Common myeloid progenitor, CD34-positive (primary cell): ENCODE measurements at regions not wholly inside any gene's neighbourhood (a gene's known extent, or its start where the extent isn't known, plus 50 kb on each side); places are given as distances from the start of the nearest gene placed in this dataset.
A peak's percentile ranks its signal among the peaks of the same experiment; 100 is the strongest.

Experiments used
- CTCF ChIA-PET: fragments of 350-600 bp; sonication (Branson Sonifier 250); formaldehyde crosslinking; loops from one replicate; lab custom pipeline; 2021; ENCODE audit warnings: antibody characterized with exemption; lab: Charles Lee
- POLR2A ChIA-PET: fragments of 350-600 bp; sonication (Branson Sonifier 250); formaldehyde crosslinking; loops from one replicate; lab custom pipeline; 2021; ENCODE audit warnings: antibody characterized with exemption; lab: Charles Lee
- DNase-seq, 3 donors: peaks; one replicate each; pipeline versions ENCODE4 v3.0.0 to v3.0.0-alpha.2; 2013
- H3K27ac ChIP-seq, 2 experiments: 1 replicate in 1 of 2; 2 replicates in 1 of 2; pipeline ENCODE4 v1.7.0; 2013; ENCODE audit warnings: inconsistent platforms in 2 of 2, low read length in 2 of 2, mild to moderate bottlenecking in 2 of 2, low read depth in 1 of 2, moderate library complexity in 1 of 2; ENCODE audit not compliant: severe bottlenecking in 2 of 2, insufficient read depth in 1 of 2, poor library complexity in 1 of 2
- H3K27me3 ChIP-seq, 5 experiments: replicated peaks in 2 of 5; 1 replicate in 3 of 5; 2 replicates in 2 of 5; pipeline versions ENCODE4 v1.6.1 to v1.7.0; 2013; ENCODE audit warnings: low read length in 4 of 5, mild to moderate bottlenecking in 2 of 5, moderate library complexity in 2 of 5, inconsistent platforms in 1 of 5; ENCODE audit not compliant: insufficient read depth in 5 of 5, control insufficient read depth in 4 of 5
- H3K36me3 ChIP-seq, 4 experiments: 1 replicate in 2 of 4; 2 replicates in 2 of 4; pipeline versions ENCODE4 v1.6.1 to v1.7.0; 2013; ENCODE audit warnings: low read length in 3 of 4, control low read depth in 1 of 4, mild to moderate bottlenecking in 1 of 4; ENCODE audit not compliant: control insufficient read depth in 4 of 4, insufficient read depth in 4 of 4
- H3K4me1 ChIP-seq, 4 experiments: 1 replicate in 3 of 4; 2 replicates in 1 of 4; pipeline versions ENCODE4 v1.6.1 to v1.7.1; 2013; ENCODE audit warnings: low read length in 3 of 4, mild to moderate bottlenecking in 3 of 4, control low read depth in 1 of 4, inconsistent platforms in 1 of 4, moderate library complexity in 1 of 4; ENCODE audit not compliant: control insufficient read depth in 4 of 4, insufficient read depth in 4 of 4; ENCODE audit errors: control extremely low read depth in 1 of 4
- H3K4me3 ChIP-seq, 7 experiments: 1 replicate in 4 of 7; 2 replicates in 3 of 7; pipeline versions ENCODE4 v1.5.1 to v1.7.0; 2013; ENCODE audit warnings: mild to moderate bottlenecking in 7 of 7, low read length in 6 of 7, moderate library complexity in 6 of 7, inconsistent platforms in 2 of 7, low read depth in 2 of 7, control low read depth in 1 of 7; ENCODE audit not compliant: insufficient read depth in 4 of 7, control insufficient read depth in 1 of 7; ENCODE audit errors: extremely low read depth in 1 of 7
- H3K9me3 ChIP-seq, 5 experiments: 1 replicate in 4 of 5; 2 replicates in 1 of 5; pipeline versions ENCODE4 v1.6.1 to v1.7.1; 2013; ENCODE audit warnings: low read length in 4 of 5, mild to moderate bottlenecking in 2 of 5, inconsistent platforms in 1 of 5, low read depth in 1 of 5, moderate library complexity in 1 of 5; ENCODE audit not compliant: control insufficient read depth in 4 of 5, insufficient read depth in 2 of 5; ENCODE audit errors: control extremely low read depth in 1 of 5
- WGBS: methylation state at CpG from one replicate; pipeline ENCODE4 v1.1.5; 2013; ENCODE audit not compliant: insufficient coverage; 5-methylcytosine and 5-hydroxymethylcytosine counted together

GRCh38 chr6:14063756-14064155 lies 53.8 kb upstream of the CD83 start:
- DNase-seq, result no peak
- whole genome bisulfite sequencing, result 88% methylated on average over 3 of the region's 3 CpGs
- Histone ChIP-seq H3K36me3 (no peaks in the 10 kb centered on the region), H3K9me3 (peaks cover 0 to 10% (median 3%) of the 10 kb centered on the region in 5 experiments), H3K4me3 (no peak overlapping the region), H3K27ac (no peak overlapping the region), H3K27me3 (peaks cover 0 to 4% (median 2%) of the 10 kb centered on the region in 5 experiments), H3K4me1 (peaks cover 0 to 13% (median 7%) of the 10 kb centered on the region in 4 experiments)
- CTCF ChIA-PET, result interaction anchor here (0.8 to 2.2 kb wide), 8 partner anchors 12 to 267 kb away, joined by 3 to 11 read pairs (median 4); no protein-coding TSS in a partner anchor
- POLR2A ChIA-PET, result no interaction called here

- CTCF ChIA-PET, result interaction anchor here (0.7 to 4.2 kb wide), 9 partner anchors 12 to 191 kb away, joined by 3 to 32 read pairs (median 6); no protein-coding TSS in a partner anchor
- DNase-seq, result no peak
- no CpG with 5 or more reads among the region's 1 CpG for WGBS
- peaks cover 0 to 2% (median 0%) of the 10 kb centered on the region in 5 experiments for H3K27me3 ChIP-seq
- H3K4me1 ChIP-seq, result peaks cover 0 to 13% (median 7%) of the 10 kb centered on the region in 4 experiments
- H3K36me3 ChIP-seq, result no peaks in the 10 kb centered on the region
- POLR2A ChIA-PET, result no interaction called here
- H3K27ac ChIP-seq, result no peak overlapping the region
- H3K4me3 ChIP-seq, result no peak overlapping the region
- H3K9me3 ChIP-seq, result peaks cover 0 to 10% (median 3%) of the 10 kb centered on the region in 5 experiments
Measured at GRCh38 chr6:14065350-14065749, 52.2 kb upstream of the CD83 start.

- Histone ChIP-seq H3K9me3 (peaks cover 0 to 10% (median 3%) of the 10 kb centered on the region in 5 experiments), H3K27ac (no peak overlapping the region), H3K4me3 (no peak overlapping the region), H3K27me3 (peaks cover 0 to 2% (median 0%) of the 10 kb centered on the region in 5 experiments), H3K36me3 (no peaks in the 10 kb centered on the region), H3K4me1 (peaks cover 0 to 17% (median 7%) of the 10 kb centered on the region in 4 experiments)
- ChIA-PET CTCF (interaction anchor here (0.5 to 4.2 kb wide), 32 partner anchors 8 to 276 kb away, joined by 3 to 32 read pairs (median 4); no protein-coding TSS in a partner anchor), POLR2A (interaction anchor here (0.6 to 1.3 kb wide), 4 partner anchors 10 to 143 kb away, joined by 3 to 4 read pairs (median 3); partner anchors contain the start of gene RNF182)
- 7% methylated on average over 3 of the region's 5 CpGs for WGBS
- peak; percentile 58 to 75 (median 72) for DNase-seq
Measured at GRCh38 chr6:14066782-14067406, 50.7 kb upstream of the CD83 start.

- H3K27me3 ChIP-seq, result peaks cover 0 to 2% (median 0%) of the 10 kb centered on the region in 5 experiments
- POLR2A ChIA-PET, result interaction anchor here (0.8 kb wide), 1 partner anchor 10 kb away, joined by 3 read pairs; no protein-coding TSS in a partner anchor
- WGBS, result no CpG with 5 or more reads among the region's 3 CpGs
- no peaks in the 10 kb centered on the region for H3K36me3 ChIP-seq
- H3K4me1 ChIP-seq, result peaks cover 0 to 17% (median 7%) of the 10 kb centered on the region in 4 experiments
- H3K4me3 ChIP-seq, result no peak overlapping the region
- H3K9me3 ChIP-seq, result peaks cover 0 to 3% (median 2%) of the 10 kb centered on the region in 5 experiments
- H3K27ac ChIP-seq, result no peak overlapping the region
- CTCF ChIA-PET, result interaction anchor here (0.7 to 4.2 kb wide), 21 partner anchors 9 to 277 kb away, joined by 3 to 32 read pairs (median 5); no protein-coding TSS in a partner anchor
- DNase-seq, result no peak
Measured at GRCh38 chr6:14067656-14068055, 49.9 kb upstream of the CD83 start.
